Sigmoid colon (tissue), 6 donors: ENCODE measurements at regions not wholly inside any gene's neighbourhood (a gene's known extent, or its start where the extent isn't known, plus 50 kb on each side); places are given as distances from the start of the nearest gene placed in this dataset.

Experiments used
- DNase-seq: peaks from one replicate; pipeline ENCODE4 v3.0.0-alpha.2; 2019
- H3K27ac ChIP-seq, 4 donors: fragments of 200-600 bp; sonication (generic); one replicate each; pipeline ENCODE4 v1.5.1; 2016 to 2019; ENCODE audit warnings: mild to moderate bottlenecking in 1 of 4
- H3K27me3 ChIP-seq, 3 donors: fragments of 200-600 bp; sonication (generic); one replicate each; pipeline ENCODE4 v1.5.1; 2019; ENCODE audit warnings: mild to moderate bottlenecking in 1 of 3
- H3K36me3 ChIP-seq, 4 donors: fragments of 200-600 bp; sonication (generic); one replicate each; pipeline ENCODE4 v1.5.1; 2016 to 2019
- H3K4me1 ChIP-seq, 4 donors: fragments of 200-600 bp; sonication (generic); one replicate each; pipeline ENCODE4 v1.5.1; 2017 to 2019
- H3K4me3 ChIP-seq, 4 donors: fragments of 200-600 bp; sonication (generic); one replicate each; pipeline ENCODE4 v1.5.1; 2017 to 2019; ENCODE audit warnings: mild to moderate bottlenecking in 2 of 4, moderate library complexity in 1 of 4
- H3K9me3 ChIP-seq, 4 donors: fragments of 200-600 bp in 3 of 4; sonication (generic) in 3 of 4; one replicate each; pipeline versions ENCODE4 v1.5.1 to v1.6.1; 2013 to 2019
- CTCF ChIP-seq, 4 experiments: fragments of 450-650 bp in 3 of 4; fragments of 200-600 bp in 1 of 4; IDR thresholded peaks; one replicate each; pipeline ENCODE4 v1.5.1; 2016 to 2019; ENCODE audit warnings: antibody characterized with exemption in 4 of 4, mild to moderate bottlenecking in 3 of 4, moderate library complexity in 2 of 4
- EP300 ChIP-seq, 4 donors: sonication (generic); formaldehyde crosslinking; IDR thresholded peaks; one replicate each; pipeline ENCODE4 v1.6.1; 2017; ENCODE audit warnings: antibody characterized with exemption in 4 of 4
- POLR2A ChIP-seq, 2 donors: fragments of 450-650 bp; IDR thresholded peaks; one replicate each; pipeline ENCODE4 v1.6.1; 2016; ENCODE audit warnings: antibody characterized with exemption in 2 of 2, mild to moderate bottlenecking in 2 of 2, moderate library complexity in 2 of 2
- POLR2AphosphoS5 ChIP-seq, 4 donors: sonication (generic); formaldehyde crosslinking; IDR thresholded peaks; one replicate each; pipeline ENCODE4 v1.6.1; 2017; ENCODE audit warnings: antibody characterized with exemption in 4 of 4
- WGBS, 2 donors: extraction: QIAGEN DNeasy Blood & Tissue Kit; methylation state at CpG; one replicate each; pipeline ENCODE4 v1.1.7; 2013; 5-methylcytosine and 5-hydroxymethylcytosine counted together
- intact Hi-C: fragments of 100-400 bp; cut with DNase I; formaldehyde crosslinking; loops from one replicate; pipeline ENCODE4 v1.15.1; 2023
- donor health status: healthy with polysubstance abuse.
- donor health status: healthy.

DNA sequence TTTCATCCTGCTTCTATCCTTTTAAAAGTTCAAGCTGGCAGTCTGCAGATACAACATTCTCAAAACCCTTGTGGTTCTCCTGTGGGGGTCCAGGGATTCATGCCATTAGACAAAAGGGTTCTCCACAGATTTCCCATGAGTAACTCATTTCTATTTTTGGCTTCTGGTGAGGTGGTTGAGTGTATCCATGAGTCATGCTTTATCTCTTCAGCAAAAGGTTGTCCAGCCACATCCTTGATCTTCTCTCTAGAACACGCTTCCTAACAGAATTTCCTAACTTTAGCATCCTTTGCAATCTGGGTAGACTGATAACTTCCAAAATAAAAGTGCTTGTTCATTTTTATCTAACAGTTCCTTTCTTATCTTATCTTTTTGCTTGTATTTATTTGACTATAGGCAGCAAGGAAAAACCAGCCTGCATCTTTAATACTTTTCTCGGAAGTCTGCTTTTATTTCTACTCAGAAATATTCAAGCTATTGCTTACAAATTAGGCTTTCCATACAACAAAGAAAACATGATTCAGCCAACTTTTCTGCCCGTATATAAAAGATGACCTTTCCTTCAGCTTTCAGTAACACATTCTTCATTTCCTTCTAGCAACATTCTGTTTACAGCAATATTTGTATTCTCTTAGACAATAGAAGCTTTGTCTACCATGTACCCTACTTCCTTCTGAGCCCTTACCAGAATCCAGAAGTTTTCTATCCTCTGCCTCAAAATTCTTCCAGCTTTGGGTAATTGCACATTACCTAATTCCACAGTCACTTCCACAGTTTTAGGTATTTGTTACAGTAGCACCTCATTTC is 79.3 kb upstream of the IL6 start:
- TF ChIP-seq POLR2A (IDR thresholded peaks at IDR 0.05) (no peak), CTCF (IDR thresholded peaks at IDR 0.05) (no peak)

DNA sequence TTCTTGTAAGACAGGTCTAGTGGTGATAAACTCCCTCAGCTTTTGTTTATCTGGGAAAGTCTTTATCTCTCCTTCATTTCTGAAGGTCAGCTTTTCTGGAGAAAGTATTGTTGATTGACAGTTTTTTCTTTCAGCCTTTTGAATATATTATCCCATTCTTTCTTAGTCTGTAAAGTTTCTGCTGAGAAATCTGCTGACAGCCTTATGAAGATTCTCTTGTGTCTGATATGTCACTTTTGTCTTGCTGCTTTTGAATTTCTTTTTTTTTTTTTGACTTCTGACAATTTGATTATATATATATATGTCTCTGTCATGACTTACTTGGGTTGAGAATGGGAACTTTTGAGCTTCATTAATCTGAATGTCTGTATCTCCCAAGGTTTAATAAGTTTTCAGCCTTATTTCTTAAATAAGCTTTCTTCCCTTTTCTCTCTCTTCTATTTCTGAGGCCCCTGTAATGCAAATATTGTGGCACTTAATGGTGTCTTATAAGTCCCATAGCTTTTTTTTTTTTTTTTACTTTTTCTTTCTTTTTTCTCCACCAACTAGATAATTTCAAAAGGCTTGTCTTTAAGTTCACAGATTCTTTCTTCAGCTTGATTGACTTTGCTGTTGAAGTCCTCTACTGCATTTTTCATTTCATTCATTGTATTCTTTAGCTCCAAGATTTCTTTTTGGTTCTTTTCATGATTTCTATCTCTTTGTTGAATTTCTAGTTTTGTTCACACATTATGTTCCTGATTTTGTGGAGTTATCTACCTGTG is 81.4 kb upstream of the IL6 start:
- Histone ChIP-seq H3K27ac (no peak overlapping the region), H3K36me3 (no peaks in the 10 kb centered on the region)
- intact Hi-C loops: no loop called here

More for the DNA sequence above, 79.3 kb upstream of the IL6 start:
- WGBS, 2 donors: 58 to 80% methylated on average over 3 of the region's 3 CpGs
- intact Hi-C loops: no loop called here
- no peak for DNase-seq
- Histone ChIP-seq H3K4me3 (no peak overlapping the region), H3K4me1 (no peaks in the 10 kb centered on the region), H3K36me3 (no peaks in the 10 kb centered on the region), H3K9me3 (peaks cover 5 to 16% (median 10%) of the 10 kb centered on the region in 4 donors), H3K27me3 (no peaks in the 10 kb centered on the region), H3K27ac (no peak overlapping the region)

GRCh38 chr7:22642454-22642853 is 84.5 kb upstream of the IL6 start:
- TF ChIP-seq EP300 (IDR thresholded peaks at IDR 0.05): no peak
- TF ChIP-seq POLR2A (IDR thresholded peaks at IDR 0.05): no peak
- intact Hi-C loops: no loop called here
- no peak overlapping the region for H3K4me3 ChIP-seq
- no peaks in the 10 kb centered on the region for H3K36me3 ChIP-seq
- H3K9me3 ChIP-seq: peaks cover 5 to 21% (median 10%) of the 10 kb centered on the region in 4 donors
- no peaks in the 10 kb centered on the region for H3K4me1 ChIP-seq
- H3K27me3 ChIP-seq: no peaks in the 10 kb centered on the region
- no peak overlapping the region for H3K27ac ChIP-seq
- no peak for DNase-seq

More for the DNA sequence above, 81.4 kb upstream of the IL6 start:
- DNase-seq: no peak
- Histone ChIP-seq H3K4me1 (no peaks in the 10 kb centered on the region), H3K9me3 (peaks cover 5 to 21% (median 10%) of the 10 kb centered on the region in 4 donors), H3K4me3 (no peak overlapping the region), H3K27me3 (no peaks in the 10 kb centered on the region)
- TF ChIP-seq CTCF (IDR thresholded peaks at IDR 0.05) (no peak), POLR2AphosphoS5 (IDR thresholded peaks at IDR 0.05) (no peak), POLR2A (IDR thresholded peaks at IDR 0.05) (no peak), EP300 (IDR thresholded peaks at IDR 0.05) (no peak)

DNA sequence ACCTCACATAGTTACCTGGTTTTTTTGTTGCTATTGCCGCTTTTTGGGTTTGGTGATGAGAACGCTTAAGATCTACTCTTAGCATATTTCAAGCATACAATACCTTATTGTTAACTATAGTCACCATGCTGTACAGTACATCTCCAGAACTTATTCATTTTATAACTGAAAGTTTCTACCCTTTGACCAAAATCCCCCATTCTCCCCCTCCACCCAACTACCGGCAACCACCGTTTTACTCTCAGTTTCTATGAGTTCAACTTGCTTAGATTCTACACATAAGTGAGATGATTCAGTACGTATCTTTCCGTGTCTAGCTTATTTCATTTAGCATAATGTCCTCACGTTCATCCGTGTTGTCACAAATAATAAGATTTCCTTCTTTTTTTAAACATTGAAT is 86.7 kb upstream of the IL6 start:
- Histone ChIP-seq H3K27ac (no peak overlapping the region), H3K36me3 (no peaks in the 10 kb centered on the region), H3K9me3 (peaks cover 0 to 9% (median under 1%) of the 10 kb centered on the region in 4 donors), H3K4me1 (no peaks in the 10 kb centered on the region), H3K4me3 (no peak overlapping the region), H3K27me3 (no peaks in the 10 kb centered on the region)
- WGBS, 2 donors: 80 to 88% methylated on average over 8 of the region's 8 CpGs
- intact Hi-C loops: no loop called here
- no peak for DNase-seq
- TF ChIP-seq POLR2A (IDR thresholded peaks at IDR 0.05) (no peak), CTCF (IDR thresholded peaks at IDR 0.05) (no peak), POLR2AphosphoS5 (IDR thresholded peaks at IDR 0.05) (no peak), EP300 (IDR thresholded peaks at IDR 0.05) (no peak)

GRCh38 chr7:22639396-22639795 is 87.6 kb upstream of the IL6 start:
- H3K4me1 ChIP-seq: no peaks in the 10 kb centered on the region
- no peak for DNase-seq
- H3K4me3 ChIP-seq: no peak overlapping the region
- peaks cover 0 to 8% (median 0%) of the 10 kb centered on the region in 4 donors for H3K9me3 ChIP-seq
- no peaks in the 10 kb centered on the region for H3K36me3 ChIP-seq
- 76 to 80% methylated on average over 4 of the region's 4 CpGs for WGBS, 2 donors
- TF ChIP-seq EP300 (IDR thresholded peaks at IDR 0.05): no peak
- TF ChIP-seq POLR2AphosphoS5 (IDR thresholded peaks at IDR 0.05): no peak
- TF ChIP-seq CTCF (IDR thresholded peaks at IDR 0.05): no peak
- no peak for TF ChIP-seq POLR2A (IDR thresholded peaks at IDR 0.05)
- no peak overlapping the region for H3K27ac ChIP-seq
- intact Hi-C loops: no loop called here
- H3K27me3 ChIP-seq: no peaks in the 10 kb centered on the region
